Mesothelial cell of epicardium (in vitro differentiated cells): ENCODE measurements at regions not wholly inside any gene's neighbourhood (a gene's known extent, or its start where the extent isn't known, plus 50 kb on each side); places are given as distances from the start of the nearest gene placed in this dataset.
"Not testable (repeated sequence)": the region's sequence is repeated elsewhere in the genome, so short reads cannot be mapped to it uniquely, and the experiment has no call there.

Experiments used
- DNase-seq, 2 experiments: peaks; one replicate each; pipeline ENCODE4 v3.0.0; 2021; ENCODE audit warnings: low spot score in 2 of 2; ENCODE audit not compliant: unreplicated experiment in 2 of 2
- H3K27ac Mint-ChIP-seq: 2 replicates; pipeline ENCODE4 v1.8.0; 2021; ENCODE audit warnings: mixed read lengths
- H3K27me3 Mint-ChIP-seq: 2 replicates; pipeline ENCODE4 v1.8.0; 2021; ENCODE audit warnings: low read depth, mixed read lengths
- H3K36me3 Mint-ChIP-seq: 2 replicates; pipeline ENCODE4 v1.8.0; 2021; ENCODE audit warnings: mixed read lengths
- H3K4me1 Mint-ChIP-seq: 2 replicates; pipeline ENCODE4 v1.8.0; 2021; ENCODE audit warnings: mixed read lengths
- H3K4me3 Mint-ChIP-seq: 2 replicates; pipeline ENCODE4 v1.8.0; 2021; ENCODE audit warnings: mild to moderate bottlenecking, moderate library complexity, mixed read lengths
- H3K9me3 Mint-ChIP-seq: 2 replicates; pipeline ENCODE4 v1.8.0; 2021; ENCODE audit warnings: mixed read lengths
- CTCF ChIP-seq: fragments of 200-600 bp; sonication (generic); IDR thresholded peaks from one replicate; pipeline ENCODE4 v1.5.0; 2021; ENCODE audit warnings: antibody characterized with exemption; ENCODE audit not compliant: unreplicated experiment

GRCh38 chr15:31222773-31223341, 103.8 kb upstream of the KLF13 start:
- TF ChIP-seq CTCF: no peak
- Mint-ChIP-seq H3K4me1 (no peaks in the 10 kb centered on the region), H3K27me3 (peaks cover 11% of the 10 kb centered on the region), H3K9me3 (no peaks in the 10 kb centered on the region), H3K36me3 (no peaks in the 10 kb centered on the region), H3K4me3 (no peak overlapping the region), H3K27ac (no peak overlapping the region)
- no peak for DNase-seq

- Mint-ChIP-seq H3K9me3 (no peaks in the 10 kb centered on the region), H3K27me3 (peaks cover 7% of the 10 kb centered on the region), H3K36me3 (no peaks in the 10 kb centered on the region), H3K4me3 (no peak overlapping the region), H3K4me1 (no peaks in the 10 kb centered on the region), H3K27ac (no peak overlapping the region)
- no peak for DNase-seq
- TF ChIP-seq CTCF: no peak
Measured at GRCh38 chr15:31223478-31224350, 102.9 kb upstream of the KLF13 start.

GRCh38 chr15:31224661-31225060, 102.0 kb upstream of the KLF13 start:
- not testable (repeated sequence) for H3K27me3 Mint-ChIP-seq, H3K4me1 Mint-ChIP-seq, H3K4me3 Mint-ChIP-seq, H3K9me3 Mint-ChIP-seq, H3K27ac Mint-ChIP-seq, H3K36me3 Mint-ChIP-seq, DNase-seq

GRCh38 chr15:31225356-31225955, 101.2 kb upstream of the KLF13 start:
- no peak overlapping the region for H3K27ac Mint-ChIP-seq
- TF ChIP-seq CTCF: no peak
- no peak for DNase-seq
- no peak overlapping the region for H3K4me3 Mint-ChIP-seq
- H3K4me1 Mint-ChIP-seq: no peaks in the 10 kb centered on the region
- no peaks in the 10 kb centered on the region for H3K9me3 Mint-ChIP-seq
- H3K27me3 Mint-ChIP-seq: peaks cover 7% of the 10 kb centered on the region
- no peaks in the 10 kb centered on the region for H3K36me3 Mint-ChIP-seq

GRCh38 chr15:31226021-31226420, 100.6 kb upstream of the KLF13 start:
- H3K27ac Mint-ChIP-seq: no peak overlapping the region
- peaks cover 7% of the 10 kb centered on the region for H3K27me3 Mint-ChIP-seq
- DNase-seq: no peak
- no peaks in the 10 kb centered on the region for H3K36me3 Mint-ChIP-seq
- no peak for TF ChIP-seq CTCF
- H3K4me3 Mint-ChIP-seq: no peak overlapping the region
- no peaks in the 10 kb centered on the region for H3K9me3 Mint-ChIP-seq
- H3K4me1 Mint-ChIP-seq: no peaks in the 10 kb centered on the region

- no peaks in the 10 kb centered on the region for H3K36me3 Mint-ChIP-seq
- no peak overlapping the region for H3K27ac Mint-ChIP-seq
- no peak for DNase-seq
- no peaks in the 10 kb centered on the region for H3K9me3 Mint-ChIP-seq
- peaks cover 12% of the 10 kb centered on the region for H3K27me3 Mint-ChIP-seq
- no peak overlapping the region for H3K4me3 Mint-ChIP-seq
- no peaks in the 10 kb centered on the region for H3K4me1 Mint-ChIP-seq
- TF ChIP-seq CTCF: no peak
Measured at GRCh38 chr15:31227235-31227634, 99.4 kb upstream of the KLF13 start.
